Epidermal melanocyte (primary cell): ENCODE measurements at regions not wholly inside any gene's neighbourhood (a gene's known extent, or its start where the extent isn't known, plus 50 kb on each side); places are given as distances from the start of the nearest gene placed in this dataset.
"Not testable (repeated sequence)": the region's sequence is repeated elsewhere in the genome, so short reads cannot be mapped to it uniquely, and the experiment has no call there.

ENCODE experiments used
- DNase-seq: peaks from one replicate; pipeline ENCODE4 v3.0.0; 2011; ENCODE audit warnings: low spot score; ENCODE audit not compliant: insufficient read length

- no peak for DNase-seq
These were observed 603.9 kb upstream of the B3GAT1 start for GRCh38 chr11:135015966-135016365.

DNA sequence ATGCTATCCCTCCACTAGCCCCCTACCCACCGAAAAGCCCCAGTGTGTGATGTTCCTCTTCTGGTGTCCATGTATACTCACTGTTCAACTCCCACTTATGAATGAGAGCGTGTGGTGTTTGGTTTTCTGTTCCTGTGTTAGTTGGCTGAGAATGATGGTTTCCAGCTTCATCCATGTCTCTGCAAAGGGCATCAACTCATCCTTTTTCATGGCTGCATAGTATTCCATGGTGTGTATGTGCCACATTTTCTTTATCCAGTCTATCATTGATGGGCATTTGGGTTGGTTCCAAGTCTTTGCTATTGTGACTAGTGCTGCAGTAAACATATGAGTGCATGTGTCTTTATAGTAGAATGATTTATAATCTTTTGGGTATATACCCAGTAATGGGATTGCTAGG is 599.3 kb upstream of the B3GAT1 start:
- not testable (repeated sequence) for DNase-seq

DNA sequence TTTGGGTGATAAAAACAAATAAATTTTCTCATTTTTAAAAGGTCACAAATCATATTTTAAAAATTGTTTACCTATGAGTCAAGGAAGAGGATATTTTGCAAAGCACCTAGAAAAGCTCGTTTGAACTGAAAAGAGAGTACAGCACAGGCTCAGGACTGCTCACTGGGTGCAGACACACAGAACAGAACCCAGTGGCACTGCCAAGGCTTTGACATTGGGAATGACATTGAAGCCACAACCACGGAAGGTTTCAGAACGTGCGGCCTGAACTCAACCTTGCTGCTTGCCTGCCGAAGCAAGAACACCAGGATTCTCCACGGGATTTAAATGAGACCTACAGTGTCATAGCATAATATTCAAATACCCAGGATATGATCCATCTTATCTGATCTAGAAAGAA is 597.1 kb upstream of the B3GAT1 start:
- no peak for DNase-seq

- DNase-seq: no peak
These were observed 596.4 kb upstream of the B3GAT1 start for GRCh38 chr11:135008412-135008811.

GRCh38 chr11:135008001-135008405 is 596.0 kb upstream of the B3GAT1 start:
- DNase-seq: no peak

DNA sequence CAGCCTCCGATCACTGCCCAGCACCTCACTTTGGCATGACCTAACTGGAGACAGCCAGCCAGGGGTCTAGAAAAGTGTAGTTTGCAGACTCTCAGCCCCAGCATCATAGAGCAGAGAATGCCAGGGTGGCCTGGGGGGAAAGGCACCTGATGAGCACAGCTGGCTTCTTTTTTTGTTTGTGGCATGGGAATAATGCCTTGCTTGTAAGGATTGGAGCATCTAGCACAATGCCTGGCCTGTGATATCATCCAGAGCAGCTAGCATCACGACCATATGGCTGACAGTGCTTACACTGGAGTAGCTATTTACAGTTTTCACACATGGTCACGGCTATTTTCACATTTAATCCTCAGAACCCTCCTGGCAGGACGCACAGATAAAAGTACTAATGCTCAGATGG is 594.8 kb upstream of the B3GAT1 start:
- no peak for DNase-seq

- no peak for DNase-seq
These were observed 592.5 kb upstream of the B3GAT1 start for GRCh38 chr11:135004495-135004894.

DNA sequence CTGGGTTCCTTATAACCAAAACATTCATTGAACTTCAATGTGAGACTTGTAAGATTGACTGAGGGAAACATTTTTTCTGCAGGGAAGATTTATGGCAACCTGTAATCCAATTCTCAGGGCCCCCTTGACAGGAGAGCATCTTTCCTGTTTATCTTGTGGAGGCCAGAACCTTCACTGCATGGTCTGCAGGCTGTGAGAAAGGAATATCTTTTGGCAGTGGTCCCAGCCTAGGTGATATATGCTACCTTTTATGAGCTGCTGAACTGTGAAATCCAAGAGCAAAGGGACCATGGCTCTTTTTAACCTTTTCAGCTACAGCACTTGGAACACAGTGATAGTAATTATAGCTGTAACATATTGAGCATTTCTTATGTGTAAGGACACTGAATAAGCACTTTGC is 590.2 kb upstream of the B3GAT1 start:
- DNase-seq: no peak

DNA sequence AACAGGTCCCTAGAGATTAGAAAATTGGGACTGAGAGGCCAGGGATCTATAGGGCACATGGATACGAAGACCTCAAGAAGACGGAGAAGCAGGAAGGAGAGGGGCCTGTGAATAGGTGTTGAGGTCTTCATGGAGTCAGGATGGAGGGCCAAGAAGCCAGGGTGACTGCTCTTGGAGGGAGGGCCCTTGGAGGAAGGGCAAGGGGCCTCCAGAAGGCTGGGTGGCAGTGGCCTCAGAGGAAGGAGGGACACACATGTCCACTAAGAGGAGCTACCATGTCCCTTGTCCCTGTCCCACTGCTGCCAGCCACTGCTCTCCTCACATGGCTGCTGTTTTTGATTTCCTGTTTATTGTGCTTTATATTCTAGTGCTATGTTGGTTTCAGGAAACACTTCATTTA is 589.5 kb upstream of the B3GAT1 start:
- no peak for DNase-seq

GRCh38 chr11:135001065-135001464 is 589.0 kb upstream of the B3GAT1 start:
- not testable (repeated sequence) for DNase-seq

- no peak for DNase-seq
These were observed 587.5 kb upstream of the B3GAT1 start for GRCh38 chr11:134999590-134999989.

GRCh38 chr11:134997652-134998320 is 585.7 kb upstream of the B3GAT1 start:
- DNase-seq: no peak

- DNase-seq: no peak
These were observed 583.7 kb upstream of the B3GAT1 start for GRCh38 chr11:134995741-134996140.

GRCh38 chr11:134994431-134994830 is 582.4 kb upstream of the B3GAT1 start:
- no peak for DNase-seq

DNA sequence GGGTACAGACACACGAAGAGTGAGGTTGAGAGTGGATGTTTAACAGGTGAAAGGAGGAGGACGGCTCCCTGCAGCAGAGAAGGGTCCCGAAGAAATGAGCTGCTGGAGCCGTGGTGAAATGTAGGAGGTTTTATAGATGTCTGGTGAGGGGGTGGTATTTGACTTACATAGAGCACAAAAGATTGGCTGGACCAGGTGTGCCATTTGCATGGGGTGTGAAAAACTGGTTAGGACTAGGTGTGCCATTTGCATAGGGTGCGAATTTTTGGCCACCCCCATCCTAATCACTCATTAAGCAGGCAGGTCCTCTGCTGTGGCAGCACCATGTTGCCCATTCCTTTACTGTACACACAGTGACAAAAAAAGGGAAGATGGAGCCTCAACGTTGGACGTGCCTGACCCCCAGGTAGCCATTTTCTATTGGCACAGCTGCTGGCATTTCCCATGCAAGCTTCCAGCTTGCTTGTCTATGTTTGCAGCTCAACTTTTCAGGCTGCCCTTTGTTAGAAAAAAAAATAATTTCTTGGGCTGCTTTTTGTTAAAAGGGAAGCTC is 581.7 kb upstream of the B3GAT1 start:
- no peak for DNase-seq

GRCh38 chr11:134992981-134993380 is 580.9 kb upstream of the B3GAT1 start:
- no peak for DNase-seq

DNA sequence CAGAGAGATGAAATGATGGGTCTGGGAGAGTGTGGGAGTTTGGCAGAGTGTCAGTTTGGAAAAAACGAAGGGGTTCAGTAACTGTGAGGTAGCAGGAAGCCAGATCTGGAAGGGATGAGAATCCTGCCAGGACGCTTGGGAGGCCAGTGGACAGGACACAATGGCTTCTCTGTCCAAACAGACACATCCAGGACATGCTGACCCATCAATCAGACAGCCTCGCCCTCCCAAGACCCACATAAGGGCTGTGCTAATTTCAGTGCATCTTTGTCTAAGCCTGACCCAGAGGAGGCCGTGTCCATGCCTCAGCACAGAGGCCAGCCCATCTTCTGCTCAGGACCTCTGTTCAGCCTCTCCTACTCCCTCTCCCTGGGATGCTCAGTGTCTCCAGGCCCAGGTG is 576.5 kb upstream of the B3GAT1 start:
- no peak for DNase-seq

GRCh38 chr11:134987822-134988221 is 575.8 kb upstream of the B3GAT1 start:
- no peak for DNase-seq

GRCh38 chr11:134987223-134987768 is 575.3 kb upstream of the B3GAT1 start:
- DNase-seq: no peak

- DNase-seq: no peak
These were observed 572.4 kb upstream of the B3GAT1 start for GRCh38 chr11:134984421-134984820.

GRCh38 chr11:134982432-134982831 is 570.4 kb upstream of the B3GAT1 start:
- DNase-seq: not testable (repeated sequence)

- DNase-seq: no peak
These were observed 569.8 kb upstream of the B3GAT1 start for GRCh38 chr11:134981835-134982234.
